ENCODE measurements at regions not wholly inside any gene's neighbourhood (a gene's known extent, or its start where the extent isn't known, plus 50 kb on each side); places are given as distances from the start of the nearest gene placed in this dataset.

- no peak for TF ChIP-seq CTCF (conservative IDR thresholded peaks at IDR 0.05 in 1 of 2, IDR thresholded peaks at IDR 0.05 in 1 of 2; ENCODE audit: low read depth in 1 of 2, low read length in 2 of 2)
- TF ChIP-seq EZH2 (IDR thresholded peaks at IDR 0.05; ENCODE audit: low read length, missing control alignments), result no peak
Measured at GRCh38 chr3:28835249-28835648, 445.6 kb upstream of the RBMS3 start.

All from fibroblast of lung (primary cell).